ENCODE measurements at regions not wholly inside any gene's neighbourhood (a gene's known extent, or its start where the extent isn't known, plus 50 kb on each side); places are given as distances from the start of the nearest gene placed in this dataset.
"Not testable (repeated sequence)": the region's sequence is repeated elsewhere in the genome, so short reads cannot be mapped to it uniquely, and the experiment has no call there.

GRCh38 chr4:170272959-170273358 lies 183.2 kb upstream of the AADAT start:
- H3K4me3 ChIP-seq = no peak overlapping the region
- no peak overlapping the region for H3K27ac ChIP-seq

DNA sequence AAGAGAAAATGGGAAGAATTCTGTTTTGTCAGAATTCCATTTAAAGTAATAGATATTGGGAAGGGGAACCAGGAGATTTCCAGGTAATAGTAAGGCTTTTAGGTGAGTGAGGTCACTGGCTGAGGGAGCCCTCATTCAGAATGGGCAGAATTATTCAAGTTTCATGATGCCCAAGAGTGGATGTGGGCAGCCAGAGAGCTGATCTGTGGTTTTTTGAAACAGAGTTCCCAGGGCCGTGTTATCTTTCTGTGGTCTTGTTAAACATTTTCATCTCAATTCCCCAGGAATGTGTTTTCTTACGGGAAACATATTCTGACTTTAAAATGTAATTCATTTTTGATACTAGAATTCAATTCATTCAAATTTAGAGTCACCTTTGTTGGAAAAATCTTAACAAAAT lies 182.0 kb upstream of the AADAT start:
- no peak overlapping the region for H3K4me3 ChIP-seq
- no peak overlapping the region for H3K27ac ChIP-seq

DNA sequence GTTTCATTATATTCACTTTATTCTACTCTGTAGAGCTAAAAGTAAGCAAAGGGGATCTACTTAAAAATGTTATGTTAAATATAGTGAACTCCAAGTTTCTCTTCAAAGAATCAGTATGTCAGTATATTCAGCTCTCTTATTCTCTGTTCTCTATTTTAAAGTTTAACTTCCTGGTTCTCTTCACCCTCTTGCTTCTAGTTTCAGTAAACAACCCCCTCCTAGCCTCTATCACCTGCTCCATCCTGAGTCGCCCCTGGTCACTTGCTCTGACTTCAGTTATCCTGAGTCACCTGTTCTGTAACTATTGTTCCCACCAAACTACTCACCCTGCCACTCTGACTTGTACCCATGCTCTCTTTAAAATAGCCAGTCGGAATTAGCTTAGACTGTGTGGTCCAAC lies 180.9 kb upstream of the AADAT start:
- H3K27ac ChIP-seq = no peak overlapping the region
- no peak overlapping the region for H3K4me3 ChIP-seq

GRCh38 chr4:170269950-170270349 lies 180.2 kb upstream of the AADAT start:
- H3K4me3 ChIP-seq = no peak overlapping the region
- no peak overlapping the region for H3K27ac ChIP-seq

DNA sequence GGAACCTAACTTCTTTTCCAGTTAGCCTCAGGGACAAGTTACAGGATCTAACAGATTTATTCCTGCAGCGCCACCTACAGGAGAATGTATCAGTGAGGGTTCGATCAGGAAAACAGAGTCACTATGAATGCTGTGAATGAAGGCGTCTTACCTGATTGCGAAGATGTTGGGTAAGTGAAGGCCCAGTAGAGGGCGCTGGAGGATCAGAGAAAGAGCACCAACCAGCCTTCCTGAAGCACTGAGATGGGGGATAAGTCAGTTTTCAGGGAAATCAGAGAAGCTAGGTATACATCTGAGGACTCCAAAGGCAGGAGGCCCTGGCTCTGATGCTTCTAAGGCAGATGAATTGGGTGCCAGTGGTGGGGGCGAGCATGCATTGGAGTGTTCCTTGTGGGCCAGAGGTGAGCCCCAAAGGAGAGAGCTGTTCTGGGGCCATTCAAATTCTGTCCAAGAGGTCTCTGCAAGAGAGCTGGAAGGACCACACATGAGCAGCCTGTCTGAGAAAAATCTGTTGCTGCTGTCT lies 169.9 kb upstream of the AADAT start:
- Histone ChIP-seq H3K27ac (no peak overlapping the region), H3K4me3 (no peak overlapping the region)

DNA sequence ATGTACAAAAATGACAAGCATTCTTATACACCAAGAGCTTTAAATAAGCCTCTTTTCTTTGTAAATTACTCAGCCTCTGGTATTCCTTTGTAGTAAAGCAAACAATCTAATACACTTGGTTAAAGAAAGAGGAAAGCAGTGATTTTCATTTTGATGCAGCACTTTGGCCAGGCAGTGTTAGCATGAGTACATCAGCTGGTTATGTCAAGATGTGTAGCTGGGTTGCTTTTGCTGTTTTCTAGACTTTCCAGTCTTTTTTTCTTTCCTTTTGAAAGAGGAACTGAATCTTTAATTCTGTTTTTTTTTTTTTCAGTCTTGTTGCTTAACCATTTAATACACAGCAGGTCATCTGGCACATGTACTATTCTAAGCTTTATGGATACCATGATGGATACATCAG lies 167.1 kb upstream of the AADAT start:
- Histone ChIP-seq H3K27ac (no peak overlapping the region), H3K4me3 (no peak overlapping the region)

GRCh38 chr4:170248576-170248975 lies 158.8 kb upstream of the AADAT start:
- Histone ChIP-seq H3K27ac (no peak overlapping the region), H3K4me3 (no peak overlapping the region)

GRCh38 chr4:170248029-170248428 lies 158.3 kb upstream of the AADAT start:
- Histone ChIP-seq H3K27ac (no peak overlapping the region), H3K4me3 (no peak overlapping the region)

- H3K27ac ChIP-seq = no peak overlapping the region
- H3K4me3 ChIP-seq = no peak overlapping the region
Observed at GRCh38 chr4:170247596-170247995, 157.8 kb upstream of the AADAT start.

- no peak overlapping the region for H3K4me3 ChIP-seq
- peak overlapping the region in 2 of 21 experiments; percentile 17 to 32 for H3K27ac ChIP-seq
Observed at GRCh38 chr4:170243662-170244288, 154.0 kb upstream of the AADAT start.

DNA sequence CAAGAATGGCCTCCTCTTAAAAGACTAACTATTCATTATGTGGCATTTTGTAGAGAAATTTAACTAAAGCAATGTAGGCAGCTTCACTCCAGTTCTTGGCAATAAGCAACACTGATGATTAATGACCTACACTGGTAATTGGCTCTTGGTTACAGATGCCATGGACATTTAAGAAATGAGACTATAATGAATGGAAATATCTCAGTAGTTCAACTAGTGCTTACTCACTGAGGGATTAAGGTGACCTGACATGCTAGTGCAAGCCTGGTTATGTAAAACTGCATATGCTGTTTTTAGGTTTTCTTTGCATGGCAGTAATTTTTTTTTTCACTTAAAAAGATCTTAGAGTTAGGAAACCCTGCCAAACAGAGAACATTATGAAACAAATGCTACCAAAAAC lies 152.7 kb upstream of the AADAT start:
- no peak overlapping the region for H3K27ac ChIP-seq
- H3K4me3 ChIP-seq = no peak overlapping the region

DNA sequence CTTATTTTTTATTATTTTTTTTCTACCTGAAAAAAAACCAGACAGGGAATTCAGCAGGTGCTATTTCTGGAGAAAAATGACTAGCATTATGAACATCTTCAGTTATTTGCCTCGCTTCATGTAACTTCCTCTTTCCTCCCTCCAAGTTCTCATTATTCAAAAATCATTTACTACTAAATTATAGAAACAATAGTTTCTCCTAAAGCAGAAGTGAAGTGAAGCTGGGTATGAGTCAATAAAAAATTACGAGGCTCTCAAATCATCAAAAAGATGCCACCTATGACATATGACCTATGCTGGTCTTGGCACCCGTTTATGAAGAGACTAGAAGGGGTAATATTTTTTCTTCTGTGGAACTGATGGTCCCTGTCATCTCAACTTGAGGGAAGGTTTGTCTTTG lies 145.0 kb upstream of the AADAT start:
- Histone ChIP-seq H3K4me3 (no peak overlapping the region), H3K27ac (no peak overlapping the region)

DNA sequence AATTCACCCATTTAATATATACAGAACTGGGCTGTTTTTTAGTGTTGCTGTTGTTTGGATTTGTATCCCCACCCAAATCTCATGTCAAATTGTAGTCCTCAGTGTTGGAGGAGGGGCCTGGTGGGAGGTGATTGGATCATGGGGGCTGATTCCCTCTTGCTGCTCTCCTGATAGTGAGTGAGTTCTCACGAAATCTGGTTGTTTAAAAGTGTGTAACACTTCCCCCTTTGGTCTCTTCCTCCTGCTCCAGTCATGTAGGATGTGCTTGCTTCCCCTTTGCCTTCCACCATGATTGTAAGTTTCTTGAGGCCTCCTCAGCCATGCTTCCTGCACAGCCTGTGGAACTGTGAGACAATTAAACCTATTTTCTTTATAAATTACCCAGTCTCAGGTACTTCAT lies 141.6 kb upstream of the AADAT start:
- Histone ChIP-seq H3K4me3 (no peak overlapping the region), H3K27ac (no peak overlapping the region)

DNA sequence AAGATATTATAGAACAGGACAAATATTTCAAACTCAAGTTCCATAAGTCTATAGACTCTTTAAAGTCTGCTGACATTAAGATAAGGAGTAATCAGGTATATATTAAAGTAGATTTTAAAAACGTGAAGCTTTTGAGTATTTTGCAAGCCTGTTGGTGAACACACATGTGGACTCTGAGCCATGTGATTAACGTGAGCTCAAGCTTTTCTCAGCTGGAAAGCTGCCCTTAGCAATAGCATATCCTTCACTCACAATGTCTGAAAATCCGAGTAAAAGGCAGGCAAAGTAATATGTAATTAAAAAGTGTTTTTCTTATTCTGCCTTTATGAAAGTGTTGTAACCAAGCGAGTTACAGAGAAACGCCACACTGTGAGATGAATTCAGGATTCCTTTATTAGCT lies 140.5 kb upstream of the AADAT start:
- no peak overlapping the region for H3K27ac ChIP-seq
- H3K4me3 ChIP-seq = no peak overlapping the region

- no peak overlapping the region for H3K27ac ChIP-seq
- H3K4me3 ChIP-seq = no peak overlapping the region
Observed at GRCh38 chr4:170229006-170229405, 139.2 kb upstream of the AADAT start.

DNA sequence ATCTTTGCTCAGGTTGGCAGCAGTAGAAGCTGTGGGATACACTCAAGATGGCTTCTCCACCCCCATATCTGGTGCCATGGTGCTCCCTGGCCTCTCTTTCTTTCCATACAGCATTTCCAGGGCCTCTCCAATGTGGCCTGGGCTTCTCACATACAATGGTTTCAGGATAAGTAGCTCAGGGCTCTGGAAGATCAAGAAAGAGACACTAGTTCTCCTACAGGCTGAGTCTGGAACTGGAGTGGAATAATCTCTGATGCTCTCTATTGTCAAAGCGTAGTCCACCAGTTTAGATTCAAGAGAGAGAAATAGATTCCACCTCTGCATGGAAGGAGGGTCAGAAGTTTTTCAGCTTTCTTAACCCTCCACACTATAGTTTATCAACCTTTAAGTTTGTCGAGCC lies 138.2 kb upstream of the AADAT start:
- Histone ChIP-seq H3K27ac (no peak overlapping the region), H3K4me3 (no peak overlapping the region)

DNA sequence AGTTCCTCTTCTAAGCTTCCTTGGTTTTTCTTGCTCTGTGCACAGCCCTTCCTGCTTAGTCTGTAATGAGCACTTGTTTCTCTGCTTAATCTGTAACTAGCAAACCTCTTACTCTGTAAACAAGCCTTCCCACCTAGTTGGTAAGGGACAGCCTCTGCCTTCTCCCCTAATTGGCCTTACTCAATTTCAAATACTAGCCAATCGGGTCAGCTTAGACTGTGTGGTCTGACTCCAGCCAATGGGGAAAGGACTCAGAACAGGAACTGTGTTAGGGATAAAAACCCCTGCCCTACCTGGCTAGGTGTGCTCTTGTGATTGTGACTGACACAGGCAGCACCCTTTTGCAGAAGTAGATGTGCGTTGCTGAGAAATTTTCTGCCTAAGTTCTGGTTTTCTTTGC lies 136.5 kb upstream of the AADAT start:
- H3K4me3 ChIP-seq = no peak overlapping the region
- no peak overlapping the region for H3K27ac ChIP-seq

- Histone ChIP-seq H3K4me3 (no peak overlapping the region), H3K27ac (no peak overlapping the region)
Observed at GRCh38 chr4:170214731-170215130, 125.0 kb upstream of the AADAT start.

DNA sequence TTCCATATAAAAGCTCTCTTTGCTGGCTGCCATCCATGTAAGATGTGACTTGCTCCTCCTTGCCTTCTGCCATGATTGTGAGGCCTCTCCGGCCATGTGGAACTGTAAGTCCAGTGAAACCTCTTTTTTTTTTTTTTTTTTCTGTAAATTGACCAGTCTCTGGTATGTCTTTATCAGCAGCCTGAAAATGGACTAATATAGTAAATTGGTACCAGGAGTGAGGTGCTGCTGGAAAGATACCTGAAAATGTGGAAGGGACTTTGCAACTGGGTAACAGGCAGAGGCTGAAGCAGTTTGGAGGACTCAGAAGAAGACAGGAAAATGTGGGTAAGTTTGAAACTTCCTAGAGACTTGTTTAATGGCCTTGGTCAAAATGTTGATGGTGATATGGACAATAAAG lies 124.3 kb upstream of the AADAT start:
- no peak overlapping the region for H3K4me3 ChIP-seq
- H3K27ac ChIP-seq = no peak overlapping the region

- Histone ChIP-seq H3K27ac (no peak overlapping the region), H3K4me3 (no peak overlapping the region)
Observed at GRCh38 chr4:170202721-170203120, 113.0 kb upstream of the AADAT start.

DNA sequence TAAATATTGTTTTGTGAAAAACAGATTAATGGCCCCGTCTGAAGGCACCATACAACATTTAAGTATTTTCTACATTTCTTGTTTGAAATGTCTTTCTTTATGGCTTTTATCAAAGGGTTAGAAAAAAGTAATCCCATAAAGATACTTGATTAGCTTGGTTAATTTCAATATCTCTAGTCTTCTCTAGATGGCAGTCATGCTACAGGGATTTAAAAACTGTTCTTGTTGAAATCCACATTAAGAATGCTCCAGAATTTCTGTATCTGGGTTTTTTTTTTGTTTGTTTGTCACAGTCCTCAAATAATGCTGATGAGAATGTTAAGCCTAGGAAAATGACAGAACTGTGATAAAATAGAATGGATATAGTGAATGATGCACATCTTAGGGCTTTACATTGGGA lies 109.0 kb upstream of the AADAT start:
- no peak overlapping the region for H3K4me3 ChIP-seq
- H3K27ac ChIP-seq = no peak overlapping the region

DNA sequence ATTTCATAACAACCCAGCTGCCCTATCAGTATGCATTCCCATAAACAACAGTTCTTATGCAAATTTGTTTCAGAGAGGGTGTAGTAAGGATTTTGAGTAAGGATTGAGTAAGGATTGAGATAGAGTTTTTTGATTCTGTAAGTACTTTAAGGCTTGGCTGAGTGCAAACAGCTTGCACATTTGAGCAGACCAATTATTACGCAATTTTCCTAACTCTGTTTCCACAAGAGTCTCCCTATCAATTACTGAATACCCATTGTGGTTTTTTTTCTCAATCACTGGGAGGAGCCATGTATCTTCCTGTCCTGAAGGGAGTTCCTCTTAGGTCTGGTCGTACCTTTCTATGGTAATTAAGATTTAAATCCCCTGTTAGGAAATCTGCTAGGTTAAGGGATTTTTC lies 105.0 kb upstream of the AADAT start:
- H3K27ac ChIP-seq, H3K4me3 ChIP-seq: not testable (repeated sequence)

Data from skin epidermis (tissue), 12 donors.